ENCODE measurements at regions not wholly inside any gene's neighbourhood (a gene's known extent, or its start where the extent isn't known, plus 50 kb on each side); places are given as distances from the start of the nearest gene placed in this dataset.

- WGBS (ENCODE audit: extremely low coverage, insufficient coverage, insufficient read length), result no CpG with 5 or more reads among the region's 5 CpGs
- Histone ChIP-seq H3K79me1 (ENCODE audit: low read length) (no peaks in the 10 kb centered on the region), H3K9ac (ENCODE audit: low read length) (no peak overlapping the region), H3K4ac (ENCODE audit: low read depth, low read length) (no peak overlapping the region), H2BK120ac (ENCODE audit: insufficient read depth, low read length, poor library complexity) (no peak overlapping the region), H2BK5ac (ENCODE audit: low read depth, low read length, poor library complexity) (no peak overlapping the region), H3K23ac (ENCODE audit: low read length) (no peak overlapping the region), H2AK5ac (ENCODE audit: low read length) (no peak overlapping the region), H3K14ac (ENCODE audit: low read length) (no peak overlapping the region), H3K9me3 (ENCODE audit: insufficient read depth, low read depth, low read length) (peaks cover 9% of the 10 kb centered on the region), H4K12ac (ENCODE audit: low read depth, low read length) (no peak overlapping the region), H4K8ac (ENCODE audit: low read depth, low read length) (no peak overlapping the region), H3K4me1 (ENCODE audit: control insufficient read depth in 1 of 2, insufficient read depth in 2 of 2, low read length in 2 of 2) (no peaks in the 10 kb centered on the region), H3K27me3 (ENCODE audit: insufficient read depth, low read length) (no peaks in the 10 kb centered on the region), H3K18ac (ENCODE audit: low read length) (no peak overlapping the region), H3K4me2 (ENCODE audit: low read length) (no peak overlapping the region), H2AFZ (ENCODE audit: insufficient read depth, low read length, poor library complexity) (no peak overlapping the region), H4K91ac (ENCODE audit: low read depth, low read length) (no peak overlapping the region), H3K36me3 (ENCODE audit: control insufficient read depth in 1 of 2, insufficient read depth in 2 of 2, low read length in 2 of 2) (no peaks in the 10 kb centered on the region), H3K27ac (ENCODE audit: low read depth, low read length) (no peak overlapping the region), H3K4me3 (ENCODE audit: low read depth, low read length) (peak overlapping the region; percentile 2), H2BK12ac (ENCODE audit: low read length) (no peak overlapping the region), H3K79me2 (ENCODE audit: control insufficient read depth, insufficient read depth, low read length, poor library complexity) (no peaks in the 10 kb centered on the region)
- DNase-seq, result no peak
These were observed 278.7 kb upstream of the CLNK start for GRCh38 chr4:10963241-10963640.

- H2AFZ ChIP-seq (ENCODE audit: insufficient read depth, low read length, poor library complexity), result no peak overlapping the region
- H2AK5ac ChIP-seq (ENCODE audit: low read length), result no peak overlapping the region
- H4K12ac ChIP-seq (ENCODE audit: low read depth, low read length), result no peak overlapping the region
- H3K18ac ChIP-seq (ENCODE audit: low read length), result no peak overlapping the region
- H3K79me2 ChIP-seq (ENCODE audit: control insufficient read depth, insufficient read depth, low read length, poor library complexity), result no peaks in the 10 kb centered on the region
- no peak overlapping the region for H3K23ac ChIP-seq (ENCODE audit: low read length)
- no peak overlapping the region for H4K8ac ChIP-seq (ENCODE audit: low read depth, low read length)
- H3K36me3 ChIP-seq (ENCODE audit: control insufficient read depth in 1 of 2, insufficient read depth in 2 of 2, low read length in 2 of 2), result no peaks in the 10 kb centered on the region
- H3K9ac ChIP-seq (ENCODE audit: low read length), result no peak overlapping the region
- H3K4me3 ChIP-seq (ENCODE audit: low read depth, low read length), result no peak overlapping the region
- peaks cover 9% of the 10 kb centered on the region for H3K9me3 ChIP-seq (ENCODE audit: insufficient read depth, low read depth, low read length)
- H2BK5ac ChIP-seq (ENCODE audit: low read depth, low read length, poor library complexity), result no peak overlapping the region
- H3K27ac ChIP-seq (ENCODE audit: low read depth, low read length), result no peak overlapping the region
- H2BK12ac ChIP-seq (ENCODE audit: low read length), result no peak overlapping the region
- no peak overlapping the region for H4K91ac ChIP-seq (ENCODE audit: low read depth, low read length)
- no peaks in the 10 kb centered on the region for H3K79me1 ChIP-seq (ENCODE audit: low read length)
- DNase-seq, result no peak
- no peaks in the 10 kb centered on the region for H3K4me1 ChIP-seq (ENCODE audit: control insufficient read depth in 1 of 2, insufficient read depth in 2 of 2, low read length in 2 of 2)
- H2BK120ac ChIP-seq (ENCODE audit: insufficient read depth, low read length, poor library complexity), result no peak overlapping the region
- H3K14ac ChIP-seq (ENCODE audit: low read length), result no peak overlapping the region
- no CpG with 5 or more reads among the region's 1 CpG for WGBS (ENCODE audit: extremely low coverage, insufficient coverage, insufficient read length)
- H3K4ac ChIP-seq (ENCODE audit: low read depth, low read length), result no peak overlapping the region
- H3K4me2 ChIP-seq (ENCODE audit: low read length), result no peak overlapping the region
- H3K27me3 ChIP-seq (ENCODE audit: insufficient read depth, low read length), result no peaks in the 10 kb centered on the region
These were observed 277.7 kb upstream of the CLNK start for GRCh38 chr4:10962246-10962645.

GRCh38 chr4:10960389-10960788 is 275.8 kb upstream of the CLNK start:
- no CpG with 5 or more reads among the region's 5 CpGs for WGBS (ENCODE audit: extremely low coverage, insufficient coverage, insufficient read length)

GRCh38 chr4:10959586-10959985 is 275.0 kb upstream of the CLNK start:
- Histone ChIP-seq H2BK120ac (ENCODE audit: insufficient read depth, low read length, poor library complexity) (no peak overlapping the region), H4K8ac (ENCODE audit: low read depth, low read length) (no peak overlapping the region), H2AK5ac (ENCODE audit: low read length) (no peak overlapping the region), H3K4ac (ENCODE audit: low read depth, low read length) (no peak overlapping the region), H3K4me2 (ENCODE audit: low read length) (no peak overlapping the region), H3K23ac (ENCODE audit: low read length) (no peak overlapping the region), H3K27me3 (ENCODE audit: insufficient read depth, low read length) (no peaks in the 10 kb centered on the region), H3K9me3 (ENCODE audit: insufficient read depth, low read depth, low read length) (peaks cover 7% of the 10 kb centered on the region), H3K14ac (ENCODE audit: low read length) (no peak overlapping the region), H2AFZ (ENCODE audit: insufficient read depth, low read length, poor library complexity) (no peak overlapping the region), H2BK5ac (ENCODE audit: low read depth, low read length, poor library complexity) (no peak overlapping the region), H3K79me2 (ENCODE audit: control insufficient read depth, insufficient read depth, low read length, poor library complexity) (no peaks in the 10 kb centered on the region), H3K36me3 (ENCODE audit: control insufficient read depth in 1 of 2, insufficient read depth in 2 of 2, low read length in 2 of 2) (no peaks in the 10 kb centered on the region), H3K79me1 (ENCODE audit: low read length) (no peaks in the 10 kb centered on the region), H4K12ac (ENCODE audit: low read depth, low read length) (no peak overlapping the region), H2BK12ac (ENCODE audit: low read length) (no peak overlapping the region), H3K27ac (ENCODE audit: low read depth, low read length) (no peak overlapping the region), H3K4me1 (ENCODE audit: control insufficient read depth in 1 of 2, insufficient read depth in 2 of 2, low read length in 2 of 2) (no peaks in the 10 kb centered on the region), H4K91ac (ENCODE audit: low read depth, low read length) (no peak overlapping the region), H3K4me3 (ENCODE audit: low read depth, low read length) (no peak overlapping the region), H3K18ac (ENCODE audit: low read length) (no peak overlapping the region), H3K9ac (ENCODE audit: low read length) (no peak overlapping the region)
- no peak for DNase-seq
- WGBS (ENCODE audit: extremely low coverage, insufficient coverage, insufficient read length), result 100% methylated on average over 1 of the region's 1 CpG

More at GRCh38 chr4:10960389-10960788, 275.8 kb upstream of the CLNK start:
- Histone ChIP-seq H2BK5ac (ENCODE audit: low read depth, low read length, poor library complexity) (no peak overlapping the region), H2AFZ (ENCODE audit: insufficient read depth, low read length, poor library complexity) (no peak overlapping the region), H4K12ac (ENCODE audit: low read depth, low read length) (no peak overlapping the region), H3K27ac (ENCODE audit: low read depth, low read length) (no peak overlapping the region), H3K79me1 (ENCODE audit: low read length) (no peaks in the 10 kb centered on the region), H2AK5ac (ENCODE audit: low read length) (no peak overlapping the region), H3K27me3 (ENCODE audit: insufficient read depth, low read length) (no peaks in the 10 kb centered on the region), H3K14ac (ENCODE audit: low read length) (no peak overlapping the region), H3K4ac (ENCODE audit: low read depth, low read length) (no peak overlapping the region), H3K36me3 (ENCODE audit: control insufficient read depth in 1 of 2, insufficient read depth in 2 of 2, low read length in 2 of 2) (no peaks in the 10 kb centered on the region), H2BK12ac (ENCODE audit: low read length) (no peak overlapping the region), H3K4me3 (ENCODE audit: low read depth, low read length) (no peak overlapping the region), H3K79me2 (ENCODE audit: control insufficient read depth, insufficient read depth, low read length, poor library complexity) (no peaks in the 10 kb centered on the region), H3K9ac (ENCODE audit: low read length) (no peak overlapping the region), H2BK120ac (ENCODE audit: insufficient read depth, low read length, poor library complexity) (no peak overlapping the region), H3K18ac (ENCODE audit: low read length) (no peak overlapping the region), H3K23ac (ENCODE audit: low read length) (no peak overlapping the region), H4K91ac (ENCODE audit: low read depth, low read length) (no peak overlapping the region), H3K9me3 (ENCODE audit: insufficient read depth, low read depth, low read length) (peaks cover 7% of the 10 kb centered on the region), H3K4me2 (ENCODE audit: low read length) (no peak overlapping the region), H3K4me1 (ENCODE audit: control insufficient read depth in 1 of 2, insufficient read depth in 2 of 2, low read length in 2 of 2) (no peaks in the 10 kb centered on the region), H4K8ac (ENCODE audit: low read depth, low read length) (no peak overlapping the region)
- no peak for DNase-seq
